Neuronal stem cell (in vitro differentiated cells): ENCODE measurements at regions not wholly inside any gene's neighbourhood (a gene's known extent, or its start where the extent isn't known, plus 50 kb on each side); places are given as distances from the start of the nearest gene placed in this dataset.

Source experiments
- DNase-seq: peaks from one replicate; pipeline ENCODE4 v3.0.0-alpha.2; 2013; ENCODE audit warnings: low spot score
- H2AFZ ChIP-seq: one replicate; pipeline ENCODE4 v1.6.1; 2013; ENCODE audit warnings: mild to moderate bottlenecking, low read length, inconsistent platforms
- H2AK5ac ChIP-seq: 2 replicates; pipeline ENCODE4 v1.6.1; 2013; ENCODE audit warnings: low read depth, mild to moderate bottlenecking, inconsistent platforms, low read length, moderate library complexity, mixed read lengths
- H2BK120ac ChIP-seq: 2 replicates; pipeline ENCODE4 v1.6.1; 2013; ENCODE audit warnings: low read depth, mild to moderate bottlenecking, inconsistent platforms, low read length, moderate library complexity, mixed read lengths
- H2BK12ac ChIP-seq: one replicate; pipeline ENCODE4 v1.6.1; 2013; ENCODE audit warnings: low read length, inconsistent platforms
- H2BK15ac ChIP-seq: 2 replicates; pipeline ENCODE4 v1.6.1; 2013; ENCODE audit warnings: mild to moderate bottlenecking, low read length, inconsistent platforms, mixed read lengths
- H2BK5ac ChIP-seq: one replicate; pipeline ENCODE4 v1.6.1; 2013; ENCODE audit warnings: inconsistent platforms, mild to moderate bottlenecking, low read length, moderate library complexity
- H3K14ac ChIP-seq: one replicate; pipeline ENCODE4 v1.6.1; 2013; ENCODE audit warnings: low read length, inconsistent platforms
- H3K18ac ChIP-seq: 2 replicates; pipeline ENCODE4 v1.6.1; 2013; ENCODE audit warnings: low read length, inconsistent platforms
- H3K23ac ChIP-seq: 2 replicates; pipeline ENCODE4 v1.6.1; 2013; ENCODE audit warnings: low read depth, mild to moderate bottlenecking, mixed read lengths, low read length, inconsistent platforms; ENCODE audit not compliant: poor library complexity
- H3K27ac ChIP-seq: replicated peaks from 3 replicates; pipeline ENCODE4 v1.5.1; 2013; ENCODE audit warnings: low read length, inconsistent platforms
- H3K27me3 ChIP-seq, 3 experiments: 2 replicates each; pipeline ENCODE4 v1.6.1; 2013; ENCODE audit warnings: low read length in 3 of 3, mild to moderate bottlenecking in 2 of 3, inconsistent platforms in 1 of 3, low read depth in 1 of 3, mixed read lengths in 1 of 3, moderate library complexity in 1 of 3; ENCODE audit not compliant: control insufficient read depth in 3 of 3, insufficient read depth in 3 of 3
- H3K36me3 ChIP-seq, 2 donors: replicated peaks in 1 of 2; 2 replicates each; pipeline ENCODE4 v1.6.1; 2013; ENCODE audit warnings: low read length in 2 of 2; ENCODE audit not compliant: control insufficient read depth in 2 of 2, insufficient read depth in 2 of 2
- H3K4ac ChIP-seq: 2 replicates; pipeline ENCODE4 v1.6.1; 2013; ENCODE audit warnings: inconsistent platforms, mild to moderate bottlenecking, low read length, moderate library complexity
- H3K4me1 ChIP-seq, 2 donors: 1 replicate in 1 of 2; 2 replicates in 1 of 2; pipeline ENCODE4 v1.6.1; 2013; ENCODE audit warnings: low read length in 2 of 2, low read depth in 1 of 2; ENCODE audit not compliant: control insufficient read depth in 2 of 2, insufficient read depth in 1 of 2
- H3K4me2 ChIP-seq: one replicate; pipeline ENCODE4 v1.6.1; 2013; ENCODE audit warnings: mild to moderate bottlenecking, low read length, inconsistent platforms; ENCODE audit not compliant: insufficient read depth, poor library complexity, severe bottlenecking
- H3K4me3 ChIP-seq, 2 donors: 2 replicates each; pipeline ENCODE4 v1.5.1; 2013; ENCODE audit warnings: low read length in 2 of 2, mild to moderate bottlenecking in 2 of 2, inconsistent platforms in 1 of 2, moderate library complexity in 1 of 2
- H3K79me1 ChIP-seq: one replicate; pipeline ENCODE4 v1.6.1; 2013; ENCODE audit warnings: low read depth, mild to moderate bottlenecking, inconsistent platforms, low read length, moderate library complexity
- H3K9ac ChIP-seq: one replicate; pipeline ENCODE4 v1.6.1; 2013; ENCODE audit warnings: mild to moderate bottlenecking, low read depth, low read length, inconsistent platforms; ENCODE audit not compliant: poor library complexity
- H3K9me3 ChIP-seq, 2 donors: replicated peaks in 1 of 2; 2 replicates each; pipeline versions ENCODE3 to v1.6.1; 2013; ENCODE audit warnings: low read length in 2 of 2, mild to moderate bottlenecking in 2 of 2, inconsistent platforms in 1 of 2, low read depth in 1 of 2, mixed read lengths in 1 of 2, moderate library complexity in 1 of 2; ENCODE audit not compliant: control insufficient read depth in 2 of 2, insufficient read depth in 1 of 2
- H4K8ac ChIP-seq: one replicate; pipeline ENCODE4 v1.6.1; 2013; ENCODE audit warnings: low read depth, mild to moderate bottlenecking, inconsistent platforms, low read length, moderate library complexity
- H4K91ac ChIP-seq: one replicate; pipeline ENCODE4 v1.6.1; 2013; ENCODE audit warnings: low read length, low read depth, mild to moderate bottlenecking, inconsistent platforms; ENCODE audit not compliant: poor library complexity
- WGBS, 2 donors: extraction: QIAGEN DNeasy Blood & Tissue Kit; methylation state at CpG; one replicate each; pipeline ENCODE4 v1.1.7; 2013; ENCODE audit warnings: missing lambda C conversion rate in 2 of 2, mixed read lengths in 1 of 2; ENCODE audit not compliant: insufficient read length in 2 of 2, insufficient replicate concordance in 1 of 2; ENCODE audit errors: extremely low coverage in 2 of 2; 5-methylcytosine and 5-hydroxymethylcytosine counted together

DNA sequence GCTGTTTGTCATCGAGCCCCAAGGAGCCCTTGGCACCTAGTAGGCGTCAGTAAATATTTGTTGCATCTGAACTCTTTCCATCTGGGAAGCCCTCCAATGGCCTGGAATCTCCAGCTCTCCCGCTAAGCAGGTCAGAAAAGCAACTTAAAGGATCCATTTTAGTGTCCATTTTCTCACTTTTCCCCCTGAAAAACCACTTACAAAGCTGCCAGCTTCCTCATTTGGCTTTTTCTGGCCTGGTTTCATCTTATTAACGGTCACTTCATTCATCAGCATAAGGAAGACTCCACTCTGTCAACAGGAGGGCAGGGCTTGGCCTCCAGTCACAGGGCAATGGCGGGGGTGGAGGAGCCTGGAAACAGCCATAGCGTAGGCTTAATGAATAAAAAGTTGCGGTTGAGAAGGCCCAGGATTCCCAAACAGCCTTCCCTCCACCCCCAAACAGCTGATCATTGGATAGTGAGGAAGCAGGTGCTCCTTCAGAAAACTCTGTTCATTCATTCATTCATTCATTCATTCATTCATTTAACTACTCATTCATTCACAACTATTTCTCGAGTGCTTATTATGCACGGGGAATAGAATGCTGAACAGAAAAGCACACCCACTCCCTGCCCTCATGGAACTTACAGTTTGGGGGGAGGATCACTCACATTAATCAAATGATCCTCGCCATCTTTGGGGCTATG, 104.5 kb upstream of the RCN1 start:
- Histone ChIP-seq H3K79me1 (no peaks in the 10 kb centered on the region), H4K8ac (no peak overlapping the region), H3K9me3 (peaks cover 3 to 4% of the 10 kb centered on the region in 2 donors), H3K27ac (no peak overlapping the region), H3K27me3 (peaks cover 0 to 52% (median 3%) of the 10 kb centered on the region in 3 experiments), H2BK12ac (no peak overlapping the region), H2AK5ac (no peak overlapping the region), H3K9ac (no peak overlapping the region), H3K14ac (no peak overlapping the region), H2BK120ac (no peak overlapping the region), H4K91ac (no peak overlapping the region), H3K4ac (no peak overlapping the region), H3K23ac (no peak overlapping the region), H2BK5ac (no peak overlapping the region), H3K4me2 (no peak overlapping the region), H3K4me1 (no peaks in the 10 kb centered on the region), H2AFZ (peak overlapping the region; percentile 39), H3K4me3 (no peak overlapping the region), H3K36me3 (no peaks in the 10 kb centered on the region), H3K18ac (no peak overlapping the region), H2BK15ac (no peak overlapping the region)
- DNase-seq: no peak
- no CpG with 5 or more reads among the region's 10 CpGs for WGBS, 2 donors

DNA sequence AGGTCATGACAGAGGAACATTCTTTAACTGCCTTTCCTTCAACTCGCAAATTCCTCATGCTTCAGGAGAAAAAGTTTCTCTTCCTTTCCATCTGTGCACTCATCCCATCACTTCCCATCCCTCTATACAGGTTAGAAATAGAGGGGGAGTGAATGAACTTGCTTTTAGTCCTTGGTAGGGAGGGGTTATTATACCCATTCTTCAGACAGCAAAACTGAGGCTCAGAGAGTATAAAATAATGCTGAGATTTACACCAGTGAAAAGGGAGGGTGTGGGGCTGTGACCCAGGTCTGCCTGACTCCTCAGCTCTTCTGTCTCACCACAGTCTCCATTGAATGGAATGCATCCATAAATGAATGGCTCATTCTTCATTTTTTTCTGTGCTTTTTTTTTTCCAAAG, 109.4 kb upstream of the RCN1 start:
- no peaks in the 10 kb centered on the region for H3K9me3 ChIP-seq
- WGBS, 2 donors: no CpG with 5 or more reads among the region's 1 CpG
- no peak overlapping the region for H4K91ac ChIP-seq
- H2BK15ac ChIP-seq: no peak overlapping the region
- H3K4me3 ChIP-seq: no peak overlapping the region
- peaks cover 0 to 23% (median 0%) of the 10 kb centered on the region in 3 experiments for H3K27me3 ChIP-seq
- no peaks in the 10 kb centered on the region for H3K79me1 ChIP-seq
- H3K18ac ChIP-seq: no peak overlapping the region
- peaks cover 0 to 2% of the 10 kb centered on the region in 2 donors for H3K4me1 ChIP-seq
- no peak overlapping the region for H3K4me2 ChIP-seq
- H3K14ac ChIP-seq: no peak overlapping the region
- H2AK5ac ChIP-seq: no peak overlapping the region
- no peak overlapping the region for H2AFZ ChIP-seq
- H3K36me3 ChIP-seq: no peaks in the 10 kb centered on the region
- no peak overlapping the region for H3K4ac ChIP-seq
- DNase-seq: no peak
- no peak overlapping the region for H3K9ac ChIP-seq
- H3K23ac ChIP-seq: no peak overlapping the region
- no peak overlapping the region for H2BK120ac ChIP-seq
- H2BK12ac ChIP-seq: no peak overlapping the region
- no peak overlapping the region for H3K27ac ChIP-seq
- H4K8ac ChIP-seq: no peak overlapping the region
- H2BK5ac ChIP-seq: no peak overlapping the region

DNA sequence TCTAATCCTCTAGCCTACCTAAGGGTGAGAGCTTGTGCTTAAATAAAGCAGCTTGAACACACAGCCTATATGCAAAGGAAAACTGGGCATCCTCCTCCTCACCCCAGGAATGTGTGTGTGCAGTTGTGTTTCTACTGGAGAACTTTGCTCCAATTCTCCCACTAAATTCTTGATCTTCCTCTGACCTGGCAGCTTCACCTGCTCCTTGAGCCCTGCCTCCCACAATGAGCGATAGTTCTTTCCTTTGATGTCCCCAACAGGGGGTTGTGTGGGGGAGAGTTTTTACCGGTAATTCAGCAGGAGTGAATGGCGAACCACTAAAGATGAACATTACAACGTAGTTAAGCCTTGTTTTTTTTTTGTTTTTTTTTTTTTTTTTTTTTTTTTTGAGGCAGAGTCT, 113.5 kb upstream of the RCN1 start:
- H3K27ac ChIP-seq: no peak overlapping the region
- no peak overlapping the region for H3K9ac ChIP-seq
- no peak overlapping the region for H3K14ac ChIP-seq
- H3K23ac ChIP-seq: no peak overlapping the region
- no peak overlapping the region for H2BK120ac ChIP-seq
- no peak overlapping the region for H2BK5ac ChIP-seq
- H3K4me1 ChIP-seq: peaks cover 0 to 2% of the 10 kb centered on the region in 2 donors
- H3K4me3 ChIP-seq: no peak overlapping the region
- H3K27me3 ChIP-seq: peaks cover 0 to 17% (median 0%) of the 10 kb centered on the region in 3 experiments
- no peak overlapping the region for H2AK5ac ChIP-seq
- no peak overlapping the region for H2BK12ac ChIP-seq
- no peak overlapping the region for H3K18ac ChIP-seq
- no peaks in the 10 kb centered on the region for H3K79me1 ChIP-seq
- H4K91ac ChIP-seq: no peak overlapping the region
- H4K8ac ChIP-seq: no peak overlapping the region
- WGBS, 2 donors: no CpG with 5 or more reads among the region's 4 CpGs
- H3K4ac ChIP-seq: no peak overlapping the region
- H3K36me3 ChIP-seq: no peaks in the 10 kb centered on the region
- H3K4me2 ChIP-seq: no peak overlapping the region
- no peak for DNase-seq
- no peak overlapping the region for H2AFZ ChIP-seq
- H3K9me3 ChIP-seq: no peaks in the 10 kb centered on the region
- no peak overlapping the region for H2BK15ac ChIP-seq

DNA sequence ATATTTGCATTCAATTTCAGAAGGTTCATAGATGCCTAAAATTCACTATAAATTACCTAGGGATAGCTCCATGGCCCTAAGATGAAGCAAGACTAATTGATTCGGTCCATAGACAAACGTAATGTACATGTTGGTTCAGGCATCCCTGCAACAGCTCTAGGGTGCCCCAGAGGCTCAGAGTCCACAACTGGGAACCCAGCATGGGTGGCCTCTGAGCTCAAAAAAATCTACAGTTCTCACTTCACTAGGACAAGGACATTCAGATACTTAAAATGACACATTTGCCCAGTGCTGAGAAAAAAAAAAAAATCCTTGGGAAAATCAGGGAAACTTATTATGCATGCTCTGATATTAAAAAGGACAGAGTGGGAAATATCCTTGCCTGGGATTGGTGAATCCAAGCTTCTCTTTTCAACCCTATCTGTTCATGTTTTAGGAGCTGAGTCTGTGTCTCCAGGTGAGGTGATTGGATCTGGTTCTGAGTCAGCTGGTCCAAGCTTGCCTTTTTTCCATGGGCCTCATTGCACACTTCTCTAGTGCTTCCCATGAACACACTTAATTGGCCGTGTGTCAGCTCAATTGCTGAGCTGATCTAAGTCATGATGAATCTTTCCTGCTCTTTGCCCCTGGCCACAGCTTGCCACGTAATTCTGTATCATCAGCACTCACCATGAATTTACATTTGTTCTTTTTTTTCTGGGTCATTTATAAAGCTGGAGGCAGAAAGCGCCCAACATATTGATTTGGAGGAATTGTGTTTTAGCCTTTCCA, 116.3 kb upstream of the RCN1 start:
- H3K4ac ChIP-seq: no peak overlapping the region
- H2BK120ac ChIP-seq: no peak overlapping the region
- no peak overlapping the region for H3K14ac ChIP-seq
- H3K23ac ChIP-seq: no peak overlapping the region
- no peak overlapping the region for H2AFZ ChIP-seq
- H3K9ac ChIP-seq: no peak overlapping the region
- no CpG with 5 or more reads among the region's 5 CpGs for WGBS, 2 donors
- no peak overlapping the region for H4K8ac ChIP-seq
- H3K27me3 ChIP-seq: peaks cover 0 to 11% (median 0%) of the 10 kb centered on the region in 3 experiments
- H4K91ac ChIP-seq: no peak overlapping the region
- peaks cover 0 to 2% of the 10 kb centered on the region in 2 donors for H3K4me1 ChIP-seq
- no peaks in the 10 kb centered on the region for H3K36me3 ChIP-seq
- H2BK15ac ChIP-seq: no peak overlapping the region
- H3K79me1 ChIP-seq: no peaks in the 10 kb centered on the region
- H3K4me3 ChIP-seq: no peak overlapping the region
- H3K9me3 ChIP-seq: peaks cover 0 to 2% of the 10 kb centered on the region in 2 donors
- H3K18ac ChIP-seq: no peak overlapping the region
- H3K4me2 ChIP-seq: no peak overlapping the region
- H2BK5ac ChIP-seq: no peak overlapping the region
- no peak overlapping the region for H3K27ac ChIP-seq
- no peak overlapping the region for H2AK5ac ChIP-seq
- H2BK12ac ChIP-seq: no peak overlapping the region
- DNase-seq: no peak
